ENCODE measurements at regions not wholly inside any gene's neighbourhood (a gene's known extent, or its start where the extent isn't known, plus 50 kb on each side); places are given as distances from the start of the nearest gene placed in this dataset.

DNA sequence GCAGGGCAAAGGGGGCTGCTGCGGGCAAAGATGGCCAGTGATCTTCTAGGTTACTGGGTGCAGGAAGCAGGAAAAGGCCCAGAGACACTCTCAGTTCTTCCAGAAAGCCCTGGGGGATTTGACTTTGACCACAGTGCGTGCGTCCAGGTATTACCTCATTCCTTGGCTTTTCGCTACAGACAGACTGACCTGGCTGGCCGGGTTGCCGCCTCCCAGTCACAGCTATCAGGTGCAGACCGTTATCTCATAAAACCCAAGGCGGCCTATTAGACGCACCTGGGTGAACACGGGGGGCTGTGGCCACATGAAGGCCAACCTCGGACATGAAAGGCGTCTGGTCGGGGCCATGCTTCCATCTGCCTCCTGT lies 80.3 kb downstream of the FOXL3 start:
- peak overlapping the region; percentile 76 for H4K8ac ChIP-seq (ENCODE audit: low read depth, low read length)
- no CpG with 5 or more reads among the region's 13 CpGs for WGBS, 2 donors (ENCODE audit: extremely low coverage in 2 of 2, insufficient read length in 2 of 2, insufficient replicate concordance in 1 of 2)
- peak overlapping the region; percentile 3 for H3K4ac ChIP-seq (ENCODE audit: low read length)
- peak overlapping the region; percentile 82 for H3K23ac ChIP-seq (ENCODE audit: low read depth, low read length, poor library complexity)
- no peak overlapping the region for H3K9ac ChIP-seq (ENCODE audit: low read depth, low read length, poor library complexity)
- peak overlapping the region; percentile 76 for H2BK15ac ChIP-seq (ENCODE audit: low read length)
- H2AK5ac ChIP-seq (ENCODE audit: low read depth, low read length) = peak overlapping the region; percentile 96
- H3K27me3 ChIP-seq (ENCODE audit: control insufficient read depth in 3 of 3, insufficient read depth in 3 of 3, low read depth in 1 of 3, low read length in 3 of 3) = peaks cover 0 to 31% (median 0%) of the 10 kb centered on the region in 3 experiments
- H3K9me3 ChIP-seq (replicated peaks in 1 of 2; ENCODE audit: control insufficient read depth in 2 of 2, insufficient read depth in 1 of 2, low read depth in 1 of 2, low read length in 2 of 2) = no peaks in the 10 kb centered on the region
- no peak overlapping the region for H3K27ac ChIP-seq (replicated peaks; ENCODE audit: low read length)
- no peak overlapping the region for H2BK120ac ChIP-seq (ENCODE audit: low read depth, low read length)
- peaks cover 4% of the 10 kb centered on the region for H3K79me1 ChIP-seq (ENCODE audit: low read depth, low read length)
- H3K36me3 ChIP-seq (replicated peaks in 1 of 2; ENCODE audit: control insufficient read depth in 2 of 2, insufficient read depth in 2 of 2, low read length in 2 of 2) = no peaks in the 10 kb centered on the region
- no peak overlapping the region for H2AFZ ChIP-seq (ENCODE audit: low read length)
- H3K4me3 ChIP-seq (ENCODE audit: low read length in 2 of 2) = no peak overlapping the region
- H3K14ac ChIP-seq (ENCODE audit: low read length) = no peak overlapping the region
- no peak for DNase-seq (ENCODE audit: low spot score)
- H2BK5ac ChIP-seq (ENCODE audit: low read length) = no peak overlapping the region
- H3K4me2 ChIP-seq (ENCODE audit: insufficient read depth, low read length, poor library complexity, severe bottlenecking) = no peak overlapping the region
- H3K4me1 ChIP-seq (ENCODE audit: control insufficient read depth in 2 of 2, insufficient read depth in 1 of 2, low read depth in 1 of 2, low read length in 2 of 2) = peaks cover 0 to 21% of the 10 kb centered on the region in 2 donors
- H2BK12ac ChIP-seq (ENCODE audit: low read length) = no peak overlapping the region
- peak overlapping the region; percentile 81 for H3K18ac ChIP-seq (ENCODE audit: low read length)
- H4K91ac ChIP-seq (ENCODE audit: low read depth, low read length, poor library complexity) = no peak overlapping the region

DNA sequence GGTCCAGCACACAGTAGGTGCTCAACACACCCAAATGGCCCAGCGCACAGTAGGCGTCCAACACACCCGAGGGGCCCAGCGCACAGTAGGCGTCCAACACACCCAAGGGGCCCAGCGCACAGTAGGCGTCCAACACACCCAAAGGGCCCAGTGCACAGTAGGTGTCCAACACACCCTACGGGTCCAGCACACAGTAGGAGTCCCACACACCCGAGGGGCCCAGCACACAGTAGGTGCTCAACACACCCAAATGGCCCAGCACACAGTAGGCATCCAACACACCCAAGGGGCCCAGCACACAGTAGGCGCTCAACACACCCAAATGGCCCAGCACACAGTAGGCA lies 80.8 kb downstream of the FOXL3 start:
- peaks cover 4% of the 10 kb centered on the region for H3K79me1 ChIP-seq (ENCODE audit: low read depth, low read length)
- no peaks in the 10 kb centered on the region for H3K9me3 ChIP-seq (replicated peaks in 1 of 2; ENCODE audit: control insufficient read depth in 2 of 2, insufficient read depth in 1 of 2, low read depth in 1 of 2, low read length in 2 of 2)
- no peak overlapping the region for H3K4me2 ChIP-seq (ENCODE audit: insufficient read depth, low read length, poor library complexity, severe bottlenecking)
- no peak overlapping the region for H2BK5ac ChIP-seq (ENCODE audit: low read length)
- H4K8ac ChIP-seq (ENCODE audit: low read depth, low read length) = no peak overlapping the region
- H3K9ac ChIP-seq (ENCODE audit: low read depth, low read length, poor library complexity) = peak overlapping the region; percentile 66
- H4K91ac ChIP-seq (ENCODE audit: low read depth, low read length, poor library complexity) = no peak overlapping the region
- H3K18ac ChIP-seq (ENCODE audit: low read length) = no peak overlapping the region
- no peak overlapping the region for H2BK12ac ChIP-seq (ENCODE audit: low read length)
- no peaks in the 10 kb centered on the region for H3K36me3 ChIP-seq (replicated peaks in 1 of 2; ENCODE audit: control insufficient read depth in 2 of 2, insufficient read depth in 2 of 2, low read length in 2 of 2)
- WGBS, 2 donors (ENCODE audit: extremely low coverage in 2 of 2, insufficient read length in 2 of 2, insufficient replicate concordance in 1 of 2) = no CpG with 5 or more reads among the region's 10 CpGs
- no peak overlapping the region for H3K27ac ChIP-seq (replicated peaks; ENCODE audit: low read length)
- H3K4me3 ChIP-seq (ENCODE audit: low read length in 2 of 2) = no peak overlapping the region
- no peak overlapping the region for H3K14ac ChIP-seq (ENCODE audit: low read length)
- H3K4ac ChIP-seq (ENCODE audit: low read length) = no peak overlapping the region
- H2AFZ ChIP-seq (ENCODE audit: low read length) = no peak overlapping the region
- H2BK120ac ChIP-seq (ENCODE audit: low read depth, low read length) = no peak overlapping the region
- peak overlapping the region; percentile 96 for H2AK5ac ChIP-seq (ENCODE audit: low read depth, low read length)
- H2BK15ac ChIP-seq (ENCODE audit: low read length) = no peak overlapping the region
- no peak for DNase-seq (ENCODE audit: low spot score)
- peaks cover 0 to 23% of the 10 kb centered on the region in 2 donors for H3K4me1 ChIP-seq (ENCODE audit: control insufficient read depth in 2 of 2, insufficient read depth in 1 of 2, low read depth in 1 of 2, low read length in 2 of 2)
- H3K23ac ChIP-seq (ENCODE audit: low read depth, low read length, poor library complexity) = peak overlapping the region; percentile 52
- peaks cover 0 to 35% (median 0%) of the 10 kb centered on the region in 3 experiments for H3K27me3 ChIP-seq (ENCODE audit: control insufficient read depth in 3 of 3, insufficient read depth in 3 of 3, low read depth in 1 of 3, low read length in 3 of 3)

DNA sequence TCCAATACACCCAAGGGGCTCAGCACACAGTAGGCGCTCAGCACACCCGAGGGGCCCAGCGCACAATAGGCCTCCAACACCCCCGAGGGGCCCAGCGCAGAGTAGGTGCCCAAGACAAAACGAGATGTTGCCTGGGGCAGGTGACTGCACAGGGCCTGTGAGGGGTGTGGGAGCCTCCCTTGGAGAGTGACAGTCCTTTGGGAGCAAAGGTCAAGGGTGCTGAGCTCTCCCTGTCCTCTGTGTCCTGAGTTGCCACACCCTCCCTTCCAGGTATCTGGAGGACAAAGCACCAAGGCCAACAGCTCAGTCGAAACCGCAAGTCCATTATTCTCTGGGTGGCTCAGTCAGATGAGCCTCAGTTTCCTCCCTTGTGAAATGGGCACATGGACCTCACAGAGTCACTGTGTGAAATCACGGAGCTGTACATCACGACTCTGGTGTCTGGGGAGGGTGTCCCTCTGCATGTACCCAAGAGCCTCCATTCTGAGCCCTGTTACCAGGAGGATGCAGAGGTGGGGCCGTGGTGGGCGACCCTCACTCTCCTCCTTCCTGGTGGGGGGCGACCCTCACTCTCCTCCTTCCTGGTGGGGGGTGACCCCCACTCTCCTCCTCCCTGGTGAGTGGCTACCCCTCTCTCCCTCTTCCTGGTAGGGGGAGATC lies 81.3 kb downstream of the FOXL3 start:
- WGBS, 2 donors (ENCODE audit: extremely low coverage in 2 of 2, insufficient read length in 2 of 2, insufficient replicate concordance in 1 of 2) = no CpG with 5 or more reads among the region's 13 CpGs
- no peak for DNase-seq (ENCODE audit: low spot score)
- Histone ChIP-seq H3K27ac (replicated peaks; ENCODE audit: low read length) (no peak overlapping the region), H3K4me2 (ENCODE audit: insufficient read depth, low read length, poor library complexity, severe bottlenecking) (no peak overlapping the region), H3K14ac (ENCODE audit: low read length) (no peak overlapping the region), H3K9ac (ENCODE audit: low read depth, low read length, poor library complexity) (peak overlapping the region; percentile 47), H2BK120ac (ENCODE audit: low read depth, low read length) (no peak overlapping the region), H2BK5ac (ENCODE audit: low read length) (peak overlapping the region; percentile 84), H2AK5ac (ENCODE audit: low read depth, low read length) (peak overlapping the region; percentile 96), H2BK12ac (ENCODE audit: low read length) (peak overlapping the region; percentile 60), H3K36me3 (replicated peaks in 1 of 2; ENCODE audit: control insufficient read depth in 2 of 2, insufficient read depth in 2 of 2, low read length in 2 of 2) (no peaks in the 10 kb centered on the region), H2BK15ac (ENCODE audit: low read length) (peak overlapping the region; percentile 98), H3K4me1 (ENCODE audit: control insufficient read depth in 2 of 2, insufficient read depth in 1 of 2, low read depth in 1 of 2, low read length in 2 of 2) (peaks cover 0 to 25% of the 10 kb centered on the region in 2 donors), H4K8ac (ENCODE audit: low read depth, low read length) (no peak overlapping the region), H3K4me3 (ENCODE audit: low read length in 2 of 2) (no peak overlapping the region), H3K9me3 (replicated peaks in 1 of 2; ENCODE audit: control insufficient read depth in 2 of 2, insufficient read depth in 1 of 2, low read depth in 1 of 2, low read length in 2 of 2) (no peaks in the 10 kb centered on the region), H3K27me3 (ENCODE audit: control insufficient read depth in 3 of 3, insufficient read depth in 3 of 3, low read depth in 1 of 3, low read length in 3 of 3) (peaks cover 0 to 35% (median 0%) of the 10 kb centered on the region in 3 experiments), H3K23ac (ENCODE audit: low read depth, low read length, poor library complexity) (peak overlapping the region; percentile 6), H3K79me1 (ENCODE audit: low read depth, low read length) (peaks cover 4% of the 10 kb centered on the region), H3K18ac (ENCODE audit: low read length) (peak overlapping the region; percentile 50), H2AFZ (ENCODE audit: low read length) (no peak overlapping the region), H4K91ac (ENCODE audit: low read depth, low read length, poor library complexity) (no peak overlapping the region), H3K4ac (ENCODE audit: low read length) (no peak overlapping the region)

DNA sequence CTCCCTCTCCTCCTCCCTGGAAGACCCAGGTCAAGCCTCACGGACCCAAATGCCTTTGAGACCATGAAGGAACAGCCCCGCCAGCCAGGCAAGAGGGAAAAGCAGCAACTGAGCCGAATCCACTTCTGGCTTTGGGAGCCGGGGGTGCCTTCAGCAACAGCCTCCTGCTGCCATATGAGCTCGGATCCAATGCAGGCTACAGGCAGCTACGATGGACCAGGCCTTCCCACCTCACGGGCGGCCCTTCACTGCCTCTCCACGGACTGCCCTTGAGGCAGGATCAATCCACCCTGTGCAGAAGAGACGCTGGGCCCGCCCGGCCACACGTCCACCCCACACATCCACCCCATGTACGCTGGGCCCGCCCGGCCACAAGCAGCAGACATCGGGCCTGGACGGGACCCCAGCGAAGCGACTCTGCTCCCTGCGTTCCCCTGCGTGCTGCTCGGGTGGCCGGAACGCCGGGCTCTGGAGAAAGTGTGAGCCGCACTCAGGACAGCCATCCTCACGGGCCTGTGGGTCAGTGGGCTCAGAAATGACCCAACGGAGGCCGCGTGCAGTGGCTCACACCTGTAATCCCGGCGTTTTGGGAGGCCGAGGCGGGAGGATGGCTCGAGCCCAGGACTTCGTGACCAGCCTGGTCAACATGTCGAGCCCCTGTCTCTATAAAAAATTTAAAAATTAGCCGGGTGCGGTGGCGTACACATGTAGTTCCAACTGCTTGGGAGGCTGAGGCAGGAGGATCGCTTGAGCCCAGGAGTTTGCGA lies 82.0 kb downstream of the FOXL3 start:
- Histone ChIP-seq H2BK120ac (ENCODE audit: low read depth, low read length) (no peak overlapping the region), H3K23ac (ENCODE audit: low read depth, low read length, poor library complexity) (peak overlapping the region; percentile 34), H2AK5ac (ENCODE audit: low read depth, low read length) (peak overlapping the region; percentile 96), H2BK15ac (ENCODE audit: low read length) (peak overlapping the region; percentile 98), H3K27ac (replicated peaks; ENCODE audit: low read length) (no peak overlapping the region), H2AFZ (ENCODE audit: low read length) (no peak overlapping the region), H4K91ac (ENCODE audit: low read depth, low read length, poor library complexity) (no peak overlapping the region), H3K9me3 (replicated peaks in 1 of 2; ENCODE audit: control insufficient read depth in 2 of 2, insufficient read depth in 1 of 2, low read depth in 1 of 2, low read length in 2 of 2) (no peaks in the 10 kb centered on the region), H4K8ac (ENCODE audit: low read depth, low read length) (no peak overlapping the region), H3K14ac (ENCODE audit: low read length) (peak overlapping the region; percentile 21), H2BK5ac (ENCODE audit: low read length) (peak overlapping the region; percentile 84), H3K4me3 (ENCODE audit: low read length in 2 of 2) (no peak overlapping the region), H3K4ac (ENCODE audit: low read length) (no peak overlapping the region), H3K27me3 (ENCODE audit: control insufficient read depth in 3 of 3, insufficient read depth in 3 of 3, low read depth in 1 of 3, low read length in 3 of 3) (peaks cover 0 to 36% (median 0%) of the 10 kb centered on the region in 3 experiments), H3K36me3 (replicated peaks in 1 of 2; ENCODE audit: control insufficient read depth in 2 of 2, insufficient read depth in 2 of 2, low read length in 2 of 2) (no peaks in the 10 kb centered on the region), H3K9ac (ENCODE audit: low read depth, low read length, poor library complexity) (peak overlapping the region; percentile 47), H3K4me2 (ENCODE audit: insufficient read depth, low read length, poor library complexity, severe bottlenecking) (no peak overlapping the region), H3K4me1 (ENCODE audit: control insufficient read depth in 2 of 2, insufficient read depth in 1 of 2, low read depth in 1 of 2, low read length in 2 of 2) (peaks cover 0 to 27% of the 10 kb centered on the region in 2 donors), H3K79me1 (ENCODE audit: low read depth, low read length) (peaks cover 5% of the 10 kb centered on the region), H2BK12ac (ENCODE audit: low read length) (peak overlapping the region; percentile 60), H3K18ac (ENCODE audit: low read length) (peak overlapping the region; percentile 87)
- no CpG with 5 or more reads among the region's 43 CpGs for WGBS, 2 donors (ENCODE audit: extremely low coverage in 2 of 2, insufficient read length in 2 of 2, insufficient replicate concordance in 1 of 2)
- no peak for DNase-seq (ENCODE audit: low spot score)

Measured in neuronal stem cell (in vitro differentiated cells).